ENCODE measurements at regions not wholly inside any gene's neighbourhood (a gene's known extent, or its start where the extent isn't known, plus 50 kb on each side); places are given as distances from the start of the nearest gene placed in this dataset.

DNA sequence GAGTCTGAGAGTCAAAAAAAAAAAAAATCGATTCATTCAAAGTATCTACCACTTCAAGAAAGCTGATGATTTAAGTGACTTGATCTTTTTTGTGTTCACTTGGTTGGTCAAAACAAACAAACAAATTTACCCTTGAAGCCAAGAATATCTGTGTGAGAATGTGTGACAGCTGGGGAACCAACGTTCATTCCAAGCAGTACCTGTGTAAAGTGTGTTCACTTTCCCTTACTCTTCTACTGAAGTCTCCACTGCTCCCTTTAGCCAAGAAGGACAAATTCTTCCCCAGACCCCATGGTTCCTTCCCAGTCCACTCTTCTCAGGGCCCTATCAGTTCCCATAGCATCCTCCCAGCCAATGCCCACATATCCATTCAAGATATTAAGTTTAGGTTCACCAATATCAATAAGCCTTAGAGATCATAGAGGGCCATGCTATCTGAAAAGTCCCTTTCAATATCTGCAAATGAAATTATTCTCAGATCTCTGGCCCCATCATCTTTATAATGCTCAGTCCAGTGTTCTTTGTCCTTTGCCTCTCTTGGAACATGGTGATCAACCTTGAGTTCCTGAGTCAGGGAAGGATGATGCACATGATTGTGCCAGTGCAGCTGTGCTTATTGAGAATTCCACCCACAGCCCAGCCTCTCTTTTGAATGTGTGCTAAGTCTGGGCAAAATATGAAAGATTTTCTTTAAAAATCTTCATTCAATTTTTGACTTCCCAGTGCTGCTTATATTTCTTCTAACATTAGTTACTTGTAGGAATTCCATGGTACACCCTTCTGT lies 82.8 kb upstream of the DTNA start:
- CTCF ChIA-PET = interaction anchor here (0.6 kb wide), 1 partner anchor 481 kb away, joined by 3 read pairs; no protein-coding TSS in a partner anchor
- in situ Hi-C loops (cut with HindIII; ENCODE audit: low pct_unique_long_range_greater_than_20kb, low sequenced_read_pairs) = no loop called here
- H3K36me3 ChIP-seq (ENCODE audit: control insufficient read depth, insufficient read depth, low read length) = no peaks in the 10 kb centered on the region

More for the DNA sequence above, 82.8 kb upstream of the DTNA start:
- H3K9me3 ChIP-seq (ENCODE audit: control insufficient read depth, insufficient read depth, low read depth, low read length) = no peaks in the 10 kb centered on the region
- POLR2A ChIA-PET = no interaction called here
- H3K27ac ChIP-seq (ENCODE audit: low read length) = no peak overlapping the region
- DNase-seq (ENCODE audit: low read depth, low spot score) = no peak
- TF ChIP-seq CTCF (IDR thresholded peaks at IDR 0.05) (no peak), POLR2AphosphoS5 (IDR thresholded peaks at IDR 0.05; ENCODE audit: low read depth, low read length) (no peak), TCF7L2 (IDR thresholded peaks at IDR 0.05; ENCODE audit: low read depth, low read length) (no peak), REST (IDR thresholded peaks at IDR 0.05; ENCODE audit: insufficient read depth in 1 of 2, low read depth in 2 of 2, low read length in 1 of 2) (no peak), SIN3A (IDR thresholded peaks at IDR 0.05; ENCODE audit: borderline replicate concordance, insufficient read depth, low read depth, low read length) (no peak)
- no peak overlapping the region for H3K4me3 ChIP-seq (ENCODE audit: low read depth in 2 of 2, low read length in 2 of 2)
- ATAC-seq = no peak
- H3K27me3 ChIP-seq (ENCODE audit: control insufficient read depth, insufficient read depth, low read length) = no peaks in the 10 kb centered on the region
- intact Hi-C loops (cut with micrococcal nuclease; ENCODE audit: unreplicated experiment) = no loop called here
- BruUV-seq (replicated peaks) = no TSS peak
- H3K4me1 ChIP-seq (ENCODE audit: control insufficient read depth, insufficient read depth, low read length) = no peaks in the 10 kb centered on the region

All from Panc1 (cell line).